ENCODE measurements at regions not wholly inside any gene's neighbourhood (a gene's known extent, or its start where the extent isn't known, plus 50 kb on each side); places are given as distances from the start of the nearest gene placed in this dataset.

- ATAC-seq (no peak), DNase-seq (ENCODE audit: low spot score) (no peak), FAIRE-seq (no peak)
- no peak overlapping the region for H3K4me3 ChIP-seq (replicated peaks in 1 of 3; ENCODE audit: insufficient read depth in 1 of 3, low read depth in 2 of 3, low read length in 3 of 3)
- POLR2A ChIA-PET: no interaction called here
- H2AFZ ChIP-seq (ENCODE audit: low read length): no peak overlapping the region
- H3K27ac ChIP-seq (ENCODE audit: extremely low read length, insufficient read depth, low read length): no peak overlapping the region
- no TSS peak for BruUV-seq (replicated peaks)
- H3K36me3 ChIP-seq (replicated peaks in 1 of 2; ENCODE audit: control insufficient read depth in 1 of 2, insufficient read depth in 2 of 2, low read length in 2 of 2): no peaks in the 10 kb centered on the region
- WGBS (ENCODE audit: low lambda C conversion rate): 4% methylated on average over 4 of the region's 4 CpGs
- CTCF ChIA-PET (ENCODE audit: low intra/inter-chr PET ratio, low total read pairs): no interaction called here
- H4K20me1 ChIP-seq (ENCODE audit: insufficient read depth, low read length): no peaks in the 10 kb centered on the region
- no peaks in the 10 kb centered on the region for H3K27me3 ChIP-seq (ENCODE audit: control insufficient read depth in 1 of 2, insufficient read depth in 2 of 2, low read length in 2 of 2)
- H3K4me2 ChIP-seq (ENCODE audit: low read depth, low read length): no peak overlapping the region
- no peaks in the 10 kb centered on the region for H3K79me2 ChIP-seq (ENCODE audit: insufficient read depth, low read length)
- no peak overlapping the region for H3K9ac ChIP-seq (ENCODE audit: insufficient read depth, low read depth, low read length)
- peaks cover 37% of the 10 kb centered on the region for H3K9me3 ChIP-seq (ENCODE audit: low read length)
- intact Hi-C loops (cut with micrococcal nuclease; ENCODE audit: unreplicated experiment) (no loop called here), in situ Hi-C loops (cut with HindIII; ENCODE audit: extremely low pct_ligation_motif_present, low pct_unique_long_range_greater_than_20kb) (no loop called here)
- H3K4me1 ChIP-seq (ENCODE audit: insufficient read depth, low read length): no peaks in the 10 kb centered on the region
- TF ChIP-seq ZNF567 (CRISPR knock-in tag; IDR thresholded peaks at IDR 0.05; ENCODE audit: borderline replicate concordance): no peak
- TF ChIP-seq, protein P1, sequence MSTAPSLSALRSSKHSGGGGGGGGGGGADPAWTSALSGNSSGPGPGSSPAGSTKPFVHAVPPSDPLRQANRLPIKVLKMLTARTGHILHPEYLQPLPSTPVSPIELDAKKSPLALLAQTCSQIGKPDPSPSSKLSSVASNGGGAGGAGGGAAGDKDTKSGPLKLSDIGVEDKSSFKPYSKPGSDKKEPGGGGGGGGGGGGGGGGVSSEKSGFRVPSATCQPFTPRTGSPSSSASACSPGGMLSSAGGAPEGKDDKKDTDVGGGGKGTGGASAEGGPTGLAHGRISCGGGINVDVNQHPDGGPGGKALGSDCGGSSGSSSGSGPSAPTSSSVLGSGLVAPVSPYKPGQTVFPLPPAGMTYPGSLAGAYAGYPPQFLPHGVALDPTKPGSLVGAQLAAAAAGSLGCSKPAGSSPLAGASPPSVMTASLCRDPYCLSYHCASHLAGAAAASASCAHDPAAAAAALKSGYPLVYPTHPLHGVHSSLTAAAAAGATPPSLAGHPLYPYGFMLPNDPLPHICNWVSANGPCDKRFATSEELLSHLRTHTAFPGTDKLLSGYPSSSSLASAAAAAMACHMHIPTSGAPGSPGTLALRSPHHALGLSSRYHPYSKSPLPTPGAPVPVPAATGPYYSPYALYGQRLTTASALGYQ (CRISPR knock-in tag; IDR thresholded peaks at IDR 0.05): no peak
- no peak for TF ChIP-seq MED8 (CRISPR knock-in tag; IDR thresholded peaks at IDR 0.05; ENCODE audit: insufficient replicate concordance)
- TF ChIP-seq, protein P2, sequence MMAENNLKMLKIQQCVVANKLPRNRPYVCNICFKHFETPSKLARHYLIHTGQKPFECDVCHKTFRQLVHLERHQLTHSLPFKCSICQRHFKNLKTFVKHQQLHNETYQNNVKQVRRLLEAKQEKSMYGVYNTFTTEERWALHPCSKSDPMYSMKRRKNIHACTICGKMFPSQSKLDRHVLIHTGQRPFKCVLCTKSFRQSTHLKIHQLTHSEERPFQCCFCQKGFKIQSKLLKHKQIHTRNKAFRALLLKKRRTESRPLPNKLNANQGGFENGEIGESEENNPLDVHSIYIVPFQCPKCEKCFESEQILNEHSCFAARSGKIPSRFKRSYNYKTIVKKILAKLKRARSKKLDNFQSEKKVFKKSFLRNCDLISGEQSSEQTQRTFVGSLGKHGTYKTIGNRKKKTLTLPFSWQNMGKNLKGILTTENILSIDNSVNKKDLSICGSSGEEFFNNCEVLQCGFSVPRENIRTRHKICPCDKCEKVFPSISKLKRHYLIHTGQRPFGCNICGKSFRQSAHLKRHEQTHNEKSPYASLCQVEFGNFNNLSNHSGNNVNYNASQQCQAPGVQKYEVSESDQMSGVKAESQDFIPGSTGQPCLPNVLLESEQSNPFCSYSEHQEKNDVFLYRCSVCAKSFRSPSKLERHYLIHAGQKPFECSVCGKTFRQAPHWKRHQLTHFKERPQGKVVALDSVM (CRISPR knock-in tag; IDR thresholded peaks at IDR 0.05): no peak
- TF ChIP-seq ARID2 (CRISPR knock-in tag; IDR thresholded peaks at IDR 0.05; ENCODE audit: borderline replicate concordance): no peak
- no peak for TF ChIP-seq IKZF1 (IDR thresholded peaks at IDR 0.05)
- TF ChIP-seq, protein P3, sequence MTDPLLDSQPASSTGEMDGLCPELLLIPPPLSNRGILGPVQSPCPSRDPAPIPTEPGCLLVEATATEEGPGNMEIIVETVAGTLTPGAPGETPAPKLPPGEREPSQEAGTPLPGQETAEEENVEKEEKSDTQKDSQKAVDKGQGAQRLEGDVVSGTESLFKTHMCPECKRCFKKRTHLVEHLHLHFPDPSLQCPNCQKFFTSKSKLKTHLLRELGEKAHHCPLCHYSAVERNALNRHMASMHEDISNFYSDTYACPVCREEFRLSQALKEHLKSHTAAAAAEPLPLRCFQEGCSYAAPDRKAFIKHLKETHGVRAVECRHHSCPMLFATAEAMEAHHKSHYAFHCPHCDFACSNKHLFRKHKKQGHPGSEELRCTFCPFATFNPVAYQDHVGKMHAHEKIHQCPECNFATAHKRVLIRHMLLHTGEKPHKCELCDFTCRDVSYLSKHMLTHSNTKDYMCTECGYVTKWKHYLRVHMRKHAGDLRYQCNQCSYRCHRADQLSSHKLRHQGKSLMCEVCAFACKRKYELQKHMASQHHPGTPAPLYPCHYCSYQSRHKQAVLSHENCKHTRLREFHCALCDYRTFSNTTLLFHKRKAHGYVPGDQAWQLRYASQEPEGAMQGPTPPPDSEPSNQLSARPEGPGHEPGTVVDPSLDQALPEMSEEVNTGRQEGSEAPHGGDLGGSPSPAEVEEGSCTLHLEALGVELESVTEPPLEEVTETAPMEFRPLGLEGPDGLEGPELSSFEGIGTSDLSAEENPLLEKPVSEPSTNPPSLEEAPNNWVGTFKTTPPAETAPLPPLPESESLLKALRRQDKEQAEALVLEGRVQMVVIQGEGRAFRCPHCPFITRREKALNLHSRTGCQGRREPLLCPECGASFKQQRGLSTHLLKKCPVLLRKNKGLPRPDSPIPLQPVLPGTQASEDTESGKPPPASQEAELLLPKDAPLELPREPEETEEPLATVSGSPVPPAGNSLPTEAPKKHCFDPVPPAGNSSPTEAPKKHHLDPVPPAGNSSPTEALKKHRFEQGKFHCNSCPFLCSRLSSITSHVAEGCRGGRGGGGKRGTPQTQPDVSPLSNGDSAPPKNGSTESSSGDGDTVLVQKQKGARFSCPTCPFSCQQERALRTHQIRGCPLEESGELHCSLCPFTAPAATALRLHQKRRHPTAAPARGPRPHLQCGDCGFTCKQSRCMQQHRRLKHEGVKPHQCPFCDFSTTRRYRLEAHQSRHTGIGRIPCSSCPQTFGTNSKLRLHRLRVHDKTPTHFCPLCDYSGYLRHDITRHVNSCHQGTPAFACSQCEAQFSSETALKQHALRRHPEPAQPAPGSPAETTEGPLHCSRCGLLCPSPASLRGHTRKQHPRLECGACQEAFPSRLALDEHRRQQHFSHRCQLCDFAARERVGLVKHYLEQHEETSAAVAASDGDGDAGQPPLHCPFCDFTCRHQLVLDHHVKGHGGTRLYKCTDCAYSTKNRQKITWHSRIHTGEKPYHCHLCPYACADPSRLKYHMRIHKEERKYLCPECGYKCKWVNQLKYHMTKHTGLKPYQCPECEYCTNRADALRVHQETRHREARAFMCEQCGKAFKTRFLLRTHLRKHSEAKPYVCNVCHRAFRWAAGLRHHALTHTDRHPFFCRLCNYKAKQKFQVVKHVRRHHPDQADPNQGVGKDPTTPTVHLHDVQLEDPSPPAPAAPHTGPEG (CRISPR knock-in tag; IDR thresholded peaks at IDR 0.05): no peak
- no peak for TF ChIP-seq FOXK1 (CRISPR knock-in tag; IDR thresholded peaks at IDR 0.05; ENCODE audit: borderline replicate concordance, low read depth)
Measured at GRCh38 chr1:79517470-79518224, 511.1 kb upstream of the ADGRL4 start.

Data from HepG2 (cell line).